GM12878 (cell line): ENCODE measurements at regions not wholly inside any gene's neighbourhood (a gene's known extent, or its start where the extent isn't known, plus 50 kb on each side); places are given as distances from the start of the nearest gene placed in this dataset.

Experiments used
- ATAC-seq: fragments of 200-7000 bp; cut with Tn5 transposase; 3 replicates; pipeline ENCODE4 v1.9.1; 2020; ENCODE audit warnings: mild to moderate bottlenecking, moderate library complexity
- BruUV-seq: library from RNA; stranded (reverse); fragments of 400-500 nt; replicated peaks from 2 replicates; lab custom pipeline; 2021; lab: Mats Ljungman, UMichigan
- CTCF ChIA-PET: fragments of 300-600 bp; sonication (Branson Sonifier 250); formaldehyde crosslinking; extraction: SDS; loops from one replicate; lab custom pipeline; 2021; ENCODE audit warnings: inconsistent platforms; lab: Yijun Ruan, JAX
- POLR2A ChIA-PET: fragments of 350-600 bp; formaldehyde crosslinking; extraction: SDS; loops from one replicate; lab custom pipeline; 2021; ENCODE audit warnings: inconsistent platforms; lab: Charles Lee
- RAD21 ChIA-PET: fragments of 300-600 bp; sonication (Branson Sonifier 250); formaldehyde crosslinking; loops from one replicate; lab custom pipeline; 2023; ENCODE audit warnings: antibody characterized with exemption; ENCODE audit not compliant: unreplicated experiment; lab: Charles Lee
- SMC1A ChIA-PET: fragments of 300-600 bp; sonication (Branson Sonifier 250); formaldehyde crosslinking; loops from one replicate; lab custom pipeline; 2023; ENCODE audit not compliant: unreplicated experiment, uncharacterized antibody; lab: Charles Lee
- DNase-seq: peaks from one replicate; pipeline ENCODE4 v3.0.0-alpha.2; 2011; ENCODE audit warnings: low read depth, low spot score
- FAIRE-seq: peaks from 3 replicates; lab custom pipeline; 2011; peaks lifted over from hg19 to GRCh38; lab: Jason Lieb, UNC
- H2AFZ ChIP-seq: 2 replicates; pipeline ENCODE4 v1.6.0; 2011; ENCODE audit warnings: low read depth, low read length, control low read depth; ENCODE audit not compliant: control insufficient read depth
- H3K27ac ChIP-seq: 2 replicates; pipeline ENCODE4 v1.5.1; 2011; ENCODE audit warnings: control low read depth; ENCODE audit not compliant: control insufficient read depth, insufficient read depth
- H3K27me3 ChIP-seq, 2 experiments: replicated peaks in 1 of 2; 2 replicates each; pipeline versions ENCODE4 v1.6.0 to v1.6.1; 2011; ENCODE audit warnings: low read length in 1 of 2; ENCODE audit not compliant: control insufficient read depth in 2 of 2, insufficient read depth in 2 of 2
- H3K36me3 ChIP-seq, 2 experiments: 2 replicates each; pipeline ENCODE4 v1.5.1; 2011; ENCODE audit warnings: low read length in 1 of 2; ENCODE audit not compliant: control insufficient read depth in 2 of 2, insufficient read depth in 2 of 2
- H3K4me1 ChIP-seq: 2 replicates; pipeline ENCODE4 v1.6.1; 2011; ENCODE audit warnings: mild to moderate bottlenecking, low read length, moderate library complexity, mixed read lengths; ENCODE audit not compliant: control insufficient read depth, insufficient read depth
- H3K4me2 ChIP-seq: 2 replicates; pipeline ENCODE4 v1.6.0; 2011; ENCODE audit warnings: control low read depth; ENCODE audit not compliant: control insufficient read depth, insufficient read depth
- H3K4me3 ChIP-seq: fragments of 200-600 bp; sonication (generic); 2 replicates; pipeline ENCODE4 v1.5.1; 2016
- H3K79me2 ChIP-seq: 2 replicates; pipeline ENCODE4 v1.6.0; 2011; ENCODE audit warnings: low read length; ENCODE audit not compliant: control insufficient read depth, insufficient read depth
- H3K9ac ChIP-seq: 2 replicates; pipeline ENCODE4 v1.8.0; 2011; ENCODE audit warnings: low read length, control low read depth, mixed read lengths; ENCODE audit not compliant: control insufficient read depth, insufficient read depth
- H3K9me3 ChIP-seq: replicated peaks from 3 replicates; pipeline ENCODE4 v1.5.1; 2011; ENCODE audit warnings: mild to moderate bottlenecking, low read length; ENCODE audit not compliant: control insufficient read depth, insufficient read depth
- H4K20me1 ChIP-seq: 2 replicates; pipeline ENCODE4 v1.6.0; 2011; ENCODE audit not compliant: control insufficient read depth, insufficient read depth
- ATF7 ChIP-seq: fragments of 450-650 bp; IDR thresholded peaks from 2 replicates; pipeline ENCODE4 v1.6.1; 2016; ENCODE audit warnings: low read depth, mild to moderate bottlenecking
- CBX3 ChIP-seq: fragments of 200-600 bp; sonication (generic); IDR thresholded peaks from 2 replicates; pipeline ENCODE4 v1.6.1; 2016; ENCODE audit warnings: low read depth, borderline replicate concordance
- CREB1 ChIP-seq: IDR thresholded peaks from 2 replicates; pipeline ENCODE4 v1.6.1; 2012; ENCODE audit warnings: low read depth, mild to moderate bottlenecking, inconsistent platforms
- EED ChIP-seq: sonication (generic); IDR thresholded peaks from 2 replicates; pipeline ENCODE4 v1.6.1; 2016; ENCODE audit warnings: antibody characterized with exemption, low read depth
- EGR1 ChIP-seq, 2 experiments: IDR thresholded peaks; 1 replicate in 1 of 2; 2 replicates in 1 of 2; pipeline ENCODE4 v1.6.1; 2011 to 2012; ENCODE audit warnings: low read depth in 2 of 2, low read length in 2 of 2, borderline replicate concordance in 1 of 2, mild to moderate bottlenecking in 1 of 2, moderate library complexity in 1 of 2
- EP300 ChIP-seq, 2 experiments: fragments of 150-350 bp in 1 of 2; IDR thresholded peaks; 2 replicates each; pipeline ENCODE4 v1.6.1; 2011 to 2012; ENCODE audit warnings: low read depth in 2 of 2, low read length in 2 of 2, borderline replicate concordance in 1 of 2, improper control_type of control experiment in 1 of 2, inconsistent platforms in 1 of 2; ENCODE audit not compliant: control insufficient read depth in 1 of 2
- MTA3 ChIP-seq: IDR thresholded peaks from 2 replicates; pipeline ENCODE4 v1.6.1; 2012; ENCODE audit warnings: low read length, inconsistent platforms, borderline replicate concordance
- NBN ChIP-seq: fragments of 450-650 bp; IDR thresholded peaks from 2 replicates; pipeline ENCODE4 v1.6.1; 2016
- PML ChIP-seq: IDR thresholded peaks from 2 replicates; pipeline ENCODE4 v1.6.1; 2012; ENCODE audit warnings: low read length, inconsistent platforms
- POLR2A ChIP-seq: IDR thresholded peaks from 2 replicates; pipeline ENCODE4 v1.6.1; 2011; ENCODE audit warnings: low read depth, mild to moderate bottlenecking, low read length
- RFX5 ChIP-seq: IDR thresholded peaks from 2 replicates; pipeline ENCODE4 v1.6.1; 2011; ENCODE audit warnings: low read depth, low read length, improper control_type of control experiment
- SMC3 ChIP-seq: IDR thresholded peaks from 2 replicates; pipeline ENCODE4 v1.6.1; 2011; ENCODE audit warnings: low read length, improper control_type of control experiment, borderline replicate concordance
- STAT1 ChIP-seq: fragments of 450-650 bp; conservative IDR thresholded peaks from 2 replicates; pipeline ENCODE4 v1.6.1; 2014; ENCODE audit warnings: antibody characterized with exemption, mild to moderate bottlenecking
- ZNF384 ChIP-seq: IDR thresholded peaks from 2 replicates; pipeline ENCODE4 v1.6.1; 2012; ENCODE audit warnings: low read depth, mild to moderate bottlenecking, low read length, improper control_type of control experiment, borderline replicate concordance
- ZSCAN29 ChIP-seq: fragments of 450-650 bp; IDR thresholded peaks from 2 replicates; pipeline ENCODE4 v1.6.1; 2017; ENCODE audit warnings: mild to moderate bottlenecking, moderate library complexity
- WGBS: methylation state at CpG from one replicate; pipeline ENCODE4 v1.1.6; 2016; ENCODE audit warnings: low lambda C conversion rate; ENCODE audit not compliant: insufficient replicate concordance, insufficient coverage; ENCODE audit errors: missing lambda C conversion rate; 5-methylcytosine and 5-hydroxymethylcytosine counted together
- in situ Hi-C: fragments of 300-500 bp; cut with MboI; formaldehyde crosslinking; loops from 9 replicates; pipeline ENCODE4 v1.14.3; 2018; ENCODE audit warnings: mixed read lengths
- intact Hi-C: fragments of 100-400 bp; cut with micrococcal nuclease; formaldehyde crosslinking; loops from one replicate; pipeline ENCODE4 v1.14.2; 2022; ENCODE audit not compliant: unreplicated experiment
- TF ChIP-seq, protein P1 (sequence below): IDR thresholded peaks from 2 replicates; pipeline ENCODE4 v1.6.1; 2011; ENCODE audit warnings: low read depth, mild to moderate bottlenecking, low read length, moderate library complexity, borderline replicate concordance; ENCODE audit errors: extremely low read depth

DNA sequence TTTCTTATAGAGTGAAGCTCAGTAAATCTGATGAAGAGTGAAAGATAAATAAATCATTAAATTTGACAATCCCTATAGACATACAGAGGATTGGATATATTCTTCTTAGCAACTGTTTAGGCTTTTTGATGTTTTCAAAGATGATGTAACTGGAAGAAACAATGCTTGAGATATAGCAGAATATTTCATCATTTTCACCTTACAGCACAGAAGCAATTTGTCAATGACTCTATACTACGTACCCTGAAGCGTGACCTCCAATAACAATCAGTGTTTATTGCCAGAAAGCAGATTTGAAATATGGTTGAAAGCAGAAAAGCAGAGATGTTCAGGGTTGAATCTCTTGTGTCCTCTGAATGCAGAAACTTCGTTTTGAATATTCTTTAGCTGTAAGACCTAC is 228.4 kb downstream of the DTHD1 start:
- no TSS peak for BruUV-seq

DNA sequence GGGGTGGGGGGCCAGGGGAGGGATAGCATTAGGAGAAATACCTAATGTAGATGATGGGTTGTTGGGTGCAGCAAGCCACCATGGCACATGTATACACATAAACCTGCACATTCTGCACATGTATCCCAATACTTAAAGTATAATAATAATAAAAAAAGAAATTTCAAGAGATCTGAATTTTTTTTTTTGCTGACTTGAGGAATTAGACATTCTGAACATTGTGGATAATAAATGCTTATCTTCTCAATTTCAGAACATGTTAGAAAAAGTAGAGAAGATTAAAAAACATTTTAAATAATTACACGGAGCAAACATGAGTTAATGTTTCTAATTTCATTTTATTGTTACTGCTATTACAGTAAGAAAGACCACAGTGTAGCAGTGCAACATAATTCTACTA is 230.4 kb downstream of the DTHD1 start:
- in situ Hi-C loops: no loop called here
- ChIA-PET RAD21 (no interaction called here), POLR2A (no interaction called here), CTCF (no interaction called here), SMC1A (interaction anchor here (0.5 kb wide), 1 partner anchor 15 kb away, joined by 3 read pairs; no protein-coding TSS in a partner anchor)
- H2AFZ ChIP-seq: no peak overlapping the region
- H3K4me2 ChIP-seq: no peak overlapping the region
- FAIRE-seq (no peak), DNase-seq (no peak), ATAC-seq (no peak)
- no peaks in the 10 kb centered on the region for H3K36me3 ChIP-seq
- H3K4me1 ChIP-seq: no peaks in the 10 kb centered on the region
- no peaks in the 10 kb centered on the region for H4K20me1 ChIP-seq
- WGBS: 35% methylated on average over 1 of the region's 1 CpG
- no peak overlapping the region for H3K27ac ChIP-seq
- no peak overlapping the region for H3K4me3 ChIP-seq
- intact Hi-C loops: no loop called here
- no peaks in the 10 kb centered on the region for H3K9me3 ChIP-seq
- BruUV-seq: no TSS peak
- TF ChIP-seq NBN: no peak
- H3K27me3 ChIP-seq: no peaks in the 10 kb centered on the region
- H3K9ac ChIP-seq: no peak overlapping the region
- H3K79me2 ChIP-seq: no peaks in the 10 kb centered on the region

More for the DNA sequence above, 228.4 kb downstream of the DTHD1 start:
- H3K9ac ChIP-seq: no peak overlapping the region
- ChIA-PET RAD21 (no interaction called here), SMC1A (no interaction called here), POLR2A (no interaction called here), CTCF (no interaction called here)
- no peaks in the 10 kb centered on the region for H3K27me3 ChIP-seq
- H3K36me3 ChIP-seq: no peaks in the 10 kb centered on the region
- H4K20me1 ChIP-seq: no peaks in the 10 kb centered on the region
- FAIRE-seq: no peak
- WGBS: 12% methylated on average over 3 of the region's 3 CpGs
- no peak overlapping the region for H2AFZ ChIP-seq
- no peaks in the 10 kb centered on the region for H3K79me2 ChIP-seq
- no peak overlapping the region for H3K4me3 ChIP-seq
- no peak overlapping the region for H3K4me2 ChIP-seq
- no peak for DNase-seq
- in situ Hi-C loops (no loop called here), intact Hi-C loops (no loop called here)
- H3K4me1 ChIP-seq: no peaks in the 10 kb centered on the region
- TF ChIP-seq MTA3 (no peak), PML (no peak), POLR2A (no peak), ATF7 (no peak), SMC3 (no peak), ZNF384 (no peak), STAT1 (no peak), ZSCAN29 (no peak), EP300 (IDR thresholded peaks at IDR 0.05; ENCODE audit: borderline replicate concordance in 1 of 2, control insufficient read depth in 1 of 2, low read depth in 2 of 2, low read length in 2 of 2) (no peak), CREB1 (no peak), CBX3 (no peak), EGR1 (IDR thresholded peaks at IDR 0.05; ENCODE audit: borderline replicate concordance in 1 of 2, low read depth in 2 of 2, low read length in 2 of 2) (no peak), EED (no peak), RFX5 (no peak)
- TF ChIP-seq, protein P1, sequence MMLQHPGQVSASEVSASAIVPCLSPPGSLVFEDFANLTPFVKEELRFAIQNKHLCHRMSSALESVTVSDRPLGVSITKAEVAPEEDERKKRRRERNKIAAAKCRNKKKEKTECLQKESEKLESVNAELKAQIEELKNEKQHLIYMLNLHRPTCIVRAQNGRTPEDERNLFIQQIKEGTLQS: no peak
- no peak overlapping the region for H3K27ac ChIP-seq
- H3K9me3 ChIP-seq: no peaks in the 10 kb centered on the region
- ATAC-seq: no peak
